Tongue (tissue), 1 donor: ENCODE measurements at regions not wholly inside any gene's neighbourhood (a gene's known extent, or its start where the extent isn't known, plus 50 kb on each side); places are given as distances from the start of the nearest gene placed in this dataset.
"Not testable (repeated sequence)": the region's sequence is repeated elsewhere in the genome, so short reads cannot be mapped to it uniquely, and the experiment has no call there.

Source experiments
- DNase-seq: peaks from one replicate; pipeline ENCODE4 v3.0.0-alpha.2; 2015

DNA sequence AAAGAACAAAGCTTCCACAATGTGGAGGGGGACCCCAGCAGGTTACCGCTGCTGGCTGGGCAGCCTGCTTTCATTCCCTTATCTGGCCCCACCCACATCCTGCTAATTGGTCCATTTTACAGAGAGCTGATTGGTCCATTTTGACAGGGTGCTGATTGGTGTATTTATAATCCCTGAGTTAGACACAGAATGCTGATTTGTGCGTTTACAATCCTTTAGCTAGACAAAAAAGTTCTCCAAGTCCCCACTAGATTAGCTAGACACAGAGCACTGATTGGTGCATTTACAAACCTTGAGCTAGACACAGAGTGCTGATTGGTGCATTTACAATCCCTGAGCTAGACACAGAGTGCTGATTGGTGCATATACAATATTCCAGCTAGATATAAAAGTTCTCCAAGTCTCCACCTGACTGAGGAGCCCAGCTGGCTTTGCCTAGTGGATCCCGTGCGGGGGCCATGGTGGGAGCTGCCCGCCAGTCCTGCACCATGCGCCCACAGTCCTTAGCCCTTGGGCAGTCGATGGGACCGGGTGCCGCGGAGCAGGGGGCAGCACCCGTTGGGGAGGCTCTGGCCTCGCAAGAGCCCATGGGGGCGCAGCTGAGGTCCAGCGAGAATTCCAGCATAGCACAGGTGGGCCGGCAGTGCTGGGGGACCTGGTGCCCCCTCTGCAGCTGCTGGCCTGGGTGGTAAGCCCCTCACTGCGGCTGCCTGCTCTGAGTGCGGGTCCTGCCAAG, 88.8 kb upstream of the MYLIP start:
- not testable (repeated sequence) for DNase-seq

DNA sequence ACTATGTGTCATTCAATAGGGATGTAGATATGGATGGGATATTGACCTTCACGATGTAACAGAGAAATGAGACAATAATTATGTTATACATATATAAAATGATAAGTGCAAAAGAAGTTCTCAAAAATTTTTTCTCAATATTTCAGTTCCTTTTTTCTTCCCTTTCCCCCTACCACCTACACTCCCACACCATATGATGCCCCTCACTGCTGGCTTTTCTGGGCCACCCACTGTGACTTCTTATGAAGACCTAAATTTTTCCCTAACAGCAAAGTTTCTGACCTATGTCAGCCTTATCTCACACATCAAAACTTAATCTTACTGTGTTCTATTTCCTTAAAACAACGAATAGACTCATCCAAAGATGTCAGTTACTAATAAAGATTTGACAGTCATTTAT, 89.9 kb upstream of the MYLIP start:
- DNase-seq, result no peak

DNA sequence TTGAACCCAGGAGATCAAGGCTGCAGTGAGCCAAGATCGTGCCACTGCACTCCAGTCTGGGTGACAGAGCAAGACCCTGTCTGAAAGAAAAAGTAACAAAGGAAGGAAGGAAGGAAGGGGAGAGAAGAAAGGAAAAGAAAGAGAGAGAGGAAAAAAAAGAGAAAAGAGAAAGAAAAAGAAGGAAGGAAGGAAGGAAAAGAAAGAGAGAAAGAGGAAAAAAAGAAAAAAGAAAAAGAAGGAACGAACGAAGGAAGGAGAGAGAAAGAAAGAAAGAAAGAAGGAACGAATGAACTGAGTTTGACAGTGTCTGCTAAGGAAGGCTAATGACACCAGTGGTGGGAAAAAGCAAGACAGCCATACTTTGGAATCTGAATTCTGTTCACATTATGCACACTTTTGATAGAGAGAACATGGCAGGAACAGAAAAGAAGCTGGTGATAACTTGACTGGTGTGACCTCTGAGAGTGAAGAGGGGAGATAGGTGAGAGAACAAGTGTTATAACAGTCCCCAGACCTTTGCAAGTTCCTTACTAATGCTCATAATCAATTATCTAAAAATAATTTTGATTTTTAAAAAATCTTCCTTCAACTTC, 93.3 kb upstream of the MYLIP start:
- DNase-seq, result no peak

DNA sequence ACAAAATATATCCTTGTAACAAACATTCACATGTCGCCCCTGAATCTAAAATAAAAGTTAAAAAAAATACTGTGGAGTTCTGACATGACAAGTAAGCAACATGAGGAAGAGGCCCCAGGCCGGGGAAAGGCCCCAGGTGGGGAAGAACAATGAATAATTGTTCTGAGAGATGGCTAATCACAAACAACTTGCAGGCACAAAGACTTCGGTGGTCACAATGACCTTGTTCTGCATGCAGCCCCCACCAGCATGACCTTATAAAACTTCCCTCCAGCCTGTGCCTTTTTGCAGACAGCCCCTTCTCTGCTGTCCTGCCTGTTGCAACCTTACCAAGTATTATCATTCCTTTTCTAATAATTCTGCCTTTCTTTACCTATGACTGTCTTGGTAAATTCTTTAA, 95.7 kb upstream of the MYLIP start:
- no peak for DNase-seq

DNA sequence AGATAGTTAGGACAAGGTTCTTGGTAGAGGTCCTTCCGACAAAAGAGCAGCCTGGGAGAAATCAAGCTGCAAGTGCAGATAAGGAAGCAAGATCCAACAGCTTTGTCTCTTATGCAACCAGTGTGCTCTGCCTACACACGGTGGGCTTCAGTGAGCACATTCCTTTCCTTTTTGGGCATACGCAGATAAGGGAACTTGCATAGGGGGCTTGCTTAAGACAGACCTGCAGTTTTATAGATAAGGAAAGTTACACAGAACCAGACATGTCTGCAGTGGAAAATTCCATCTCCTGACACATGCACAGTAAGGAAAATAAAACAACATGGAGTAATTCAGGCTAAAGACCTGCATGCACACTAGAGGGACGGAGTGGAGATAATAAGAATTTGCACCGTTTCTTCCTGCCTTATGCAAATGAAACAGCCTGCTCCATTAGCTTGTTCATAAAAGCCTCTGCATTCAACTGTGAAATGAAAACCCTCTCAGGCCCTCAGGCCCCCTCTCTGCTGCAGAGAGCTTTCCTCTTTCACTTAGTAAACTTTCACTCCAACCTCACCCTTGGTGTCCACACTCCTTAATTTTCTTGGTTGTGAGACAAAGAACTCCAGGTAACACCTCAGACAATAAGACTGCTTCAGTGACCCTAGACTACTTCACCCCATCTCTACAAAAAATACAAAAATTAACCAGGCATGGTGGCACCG, 97.5 kb upstream of the MYLIP start:
- DNase-seq, result no peak

DNA sequence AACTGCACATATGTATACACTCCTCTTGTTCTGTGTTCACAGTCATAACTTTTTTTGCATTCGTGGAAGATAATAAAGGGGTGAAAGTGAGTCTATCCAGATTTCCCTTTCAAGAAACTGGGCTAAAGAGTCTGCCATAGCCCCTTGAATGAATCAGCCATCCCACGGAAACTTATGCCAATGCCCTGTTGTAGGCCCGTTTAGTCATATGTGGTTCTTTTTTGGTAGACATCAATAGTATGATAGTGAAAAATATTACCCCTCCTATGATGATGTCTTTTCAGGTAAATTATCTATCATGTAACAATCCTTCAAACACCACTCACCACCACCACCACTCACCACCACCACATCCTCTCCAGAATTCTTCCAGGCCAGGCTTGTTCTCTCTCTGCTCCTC, 99.9 kb upstream of the MYLIP start:
- DNase-seq, result no peak

DNA sequence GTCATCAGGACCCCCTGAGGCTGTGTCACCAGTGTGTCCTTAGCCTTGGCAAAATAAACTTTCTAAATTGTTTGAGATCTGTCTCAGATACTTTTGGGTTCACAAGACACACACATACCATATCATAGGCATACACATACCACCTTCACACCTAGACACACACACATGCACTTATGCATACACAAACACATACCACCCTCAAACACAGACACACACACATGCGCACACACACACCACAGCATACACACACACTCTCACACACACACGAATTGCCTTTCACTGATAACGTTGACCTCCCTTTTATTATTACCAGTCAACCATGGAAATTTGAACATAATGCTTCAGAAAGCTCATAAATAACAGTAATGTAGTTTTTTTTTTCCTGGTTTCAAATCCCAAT, 108.6 kb upstream of the MYLIP start:
- DNase-seq, result no peak

DNA sequence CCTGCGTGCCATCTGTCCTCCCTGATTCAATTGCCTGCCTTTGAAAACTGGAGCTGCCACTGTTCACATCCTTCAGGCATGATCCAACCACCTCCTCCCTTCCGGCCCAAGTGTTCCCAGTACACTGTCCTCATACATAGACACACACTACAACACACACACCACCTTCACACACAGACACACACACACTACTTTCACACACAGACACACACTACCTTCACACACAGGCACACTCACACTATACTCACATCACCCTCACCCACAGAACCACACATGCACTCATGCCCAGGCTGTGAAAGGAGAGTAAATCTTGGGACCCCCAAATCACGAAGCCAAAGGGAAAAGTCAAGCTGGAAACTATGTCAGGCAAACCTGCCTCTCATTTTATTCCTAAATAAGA, 109.4 kb upstream of the MYLIP start:
- DNase-seq, result no peak

DNA sequence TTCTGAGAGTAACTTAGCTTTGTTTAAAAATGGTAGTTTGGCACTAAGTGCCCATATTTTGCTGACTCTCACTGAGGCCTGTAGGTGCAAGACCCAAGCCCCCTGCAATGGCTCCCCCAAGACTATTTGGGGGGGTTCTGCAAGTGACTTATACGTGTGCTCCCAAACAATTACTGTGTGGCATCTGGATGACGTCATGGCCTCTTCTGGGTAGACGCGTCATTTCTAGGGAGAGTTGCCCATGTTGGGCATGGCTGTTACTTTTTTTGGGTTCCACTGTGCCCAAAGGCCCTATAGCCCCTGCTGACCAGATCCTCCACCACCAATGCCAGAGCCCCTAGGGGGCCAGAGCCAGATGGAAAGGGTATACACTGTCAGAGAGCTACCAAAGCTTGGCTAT, 110.3 kb upstream of the MYLIP start:
- DNase-seq, result no peak

DNA sequence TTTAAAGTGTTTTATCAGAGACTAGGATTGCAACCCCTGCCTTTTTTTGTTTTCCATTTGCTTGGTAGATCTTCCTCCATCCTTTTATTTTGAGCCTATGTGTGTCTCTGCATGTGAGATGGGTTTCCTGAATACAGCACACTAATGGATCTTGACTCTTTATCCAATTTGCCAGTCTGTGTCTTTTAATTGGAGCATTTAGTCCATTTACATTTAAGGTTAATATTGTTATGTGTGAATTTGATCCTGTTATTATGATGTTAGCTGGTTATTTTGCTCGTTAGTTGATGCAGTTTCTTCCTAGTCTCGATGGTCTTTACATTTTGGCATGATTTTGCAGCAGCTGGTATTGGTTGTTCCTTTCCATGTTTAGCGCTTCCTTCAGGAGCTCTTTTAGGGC, 114.6 kb upstream of the MYLIP start:
- not testable (repeated sequence) for DNase-seq

DNA sequence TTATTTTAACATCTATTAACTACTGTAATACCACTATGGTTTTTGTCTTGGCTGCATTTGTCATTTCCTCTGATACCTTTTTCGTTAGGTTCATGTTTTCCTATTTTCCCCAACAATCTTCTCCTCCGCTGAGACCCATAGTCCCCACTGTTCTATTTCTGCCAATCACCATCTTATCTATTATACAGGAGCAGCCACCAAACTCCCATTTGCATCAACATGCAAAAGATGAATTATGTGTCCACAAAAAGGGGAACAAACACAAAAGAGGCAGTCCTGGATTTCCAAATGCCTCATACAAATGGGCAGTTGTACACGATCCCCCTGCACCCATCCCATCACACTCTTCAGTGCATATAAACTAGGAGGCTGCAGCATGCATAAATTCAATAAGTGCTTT, 121.7 kb upstream of the MYLIP start:
- DNase-seq, result no peak

DNA sequence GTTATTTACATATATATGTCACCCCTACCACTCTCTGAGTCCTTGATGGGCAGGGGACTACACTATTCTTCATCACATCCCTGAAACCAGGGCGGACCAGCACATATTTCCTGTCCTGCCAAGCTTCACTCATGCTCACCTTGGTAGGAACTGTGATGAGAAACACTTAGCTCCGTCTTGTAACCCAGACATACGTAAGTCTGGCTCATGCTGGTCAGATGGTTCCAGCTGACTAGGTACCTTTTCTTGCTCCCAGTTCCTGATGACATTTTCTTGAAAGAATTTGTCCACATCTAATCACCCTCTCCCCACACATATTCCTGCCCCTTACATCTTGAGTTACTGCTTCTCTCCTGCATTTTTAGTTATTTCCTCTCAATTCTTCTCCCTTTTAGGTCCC, 122.2 kb upstream of the MYLIP start:
- DNase-seq, result no peak

DNA sequence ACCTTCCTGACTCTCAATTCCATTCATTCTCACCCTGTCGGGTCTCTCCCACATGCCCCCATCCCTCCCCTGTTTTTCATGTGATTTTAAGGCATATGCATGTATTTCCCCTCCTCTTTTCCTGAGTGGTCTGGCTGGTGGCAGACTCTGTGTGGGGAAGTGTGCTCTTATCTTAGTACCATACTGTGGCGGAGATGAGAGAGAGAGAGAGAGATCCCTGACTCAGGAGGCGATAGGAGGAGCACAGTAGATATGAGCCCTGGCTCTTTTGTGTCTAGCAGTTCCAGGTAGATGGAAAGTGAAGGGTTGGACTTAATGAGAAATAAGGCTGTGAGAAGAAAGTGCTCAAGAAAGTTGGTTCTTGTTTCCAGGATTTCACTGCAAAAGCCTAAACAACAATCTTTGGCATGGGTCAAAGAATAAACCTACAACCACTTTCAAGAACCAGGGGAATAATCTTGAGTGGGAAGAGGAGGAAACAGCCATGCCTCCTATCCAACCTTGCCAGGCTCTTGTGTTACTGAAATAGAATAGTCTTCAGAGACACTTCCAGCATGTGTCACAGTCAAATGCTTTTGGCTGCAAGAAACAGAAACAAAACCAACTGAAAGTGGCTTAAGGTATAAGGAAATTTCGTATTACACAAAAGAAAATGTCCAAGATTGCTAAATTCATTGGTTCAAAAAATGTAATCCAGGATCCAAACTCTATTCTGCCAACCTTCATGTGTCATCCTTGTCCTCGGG, 123.8 kb upstream of the MYLIP start:
- DNase-seq, result no peak

DNA sequence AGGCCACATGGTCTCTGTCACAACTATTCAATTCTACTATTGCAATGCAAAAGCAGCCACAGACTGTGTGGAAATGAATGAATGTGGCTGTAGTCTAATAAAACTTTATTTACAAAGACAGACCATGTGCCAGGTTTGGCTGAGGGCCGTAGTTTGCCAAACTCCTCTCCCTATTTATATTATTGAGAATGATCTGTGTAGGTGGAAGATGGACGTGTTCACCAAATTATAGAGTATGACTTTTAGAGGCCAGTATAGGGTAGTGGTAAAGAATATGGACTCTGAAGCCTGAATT, 125.7 kb upstream of the MYLIP start:
- DNase-seq, result no peak

DNA sequence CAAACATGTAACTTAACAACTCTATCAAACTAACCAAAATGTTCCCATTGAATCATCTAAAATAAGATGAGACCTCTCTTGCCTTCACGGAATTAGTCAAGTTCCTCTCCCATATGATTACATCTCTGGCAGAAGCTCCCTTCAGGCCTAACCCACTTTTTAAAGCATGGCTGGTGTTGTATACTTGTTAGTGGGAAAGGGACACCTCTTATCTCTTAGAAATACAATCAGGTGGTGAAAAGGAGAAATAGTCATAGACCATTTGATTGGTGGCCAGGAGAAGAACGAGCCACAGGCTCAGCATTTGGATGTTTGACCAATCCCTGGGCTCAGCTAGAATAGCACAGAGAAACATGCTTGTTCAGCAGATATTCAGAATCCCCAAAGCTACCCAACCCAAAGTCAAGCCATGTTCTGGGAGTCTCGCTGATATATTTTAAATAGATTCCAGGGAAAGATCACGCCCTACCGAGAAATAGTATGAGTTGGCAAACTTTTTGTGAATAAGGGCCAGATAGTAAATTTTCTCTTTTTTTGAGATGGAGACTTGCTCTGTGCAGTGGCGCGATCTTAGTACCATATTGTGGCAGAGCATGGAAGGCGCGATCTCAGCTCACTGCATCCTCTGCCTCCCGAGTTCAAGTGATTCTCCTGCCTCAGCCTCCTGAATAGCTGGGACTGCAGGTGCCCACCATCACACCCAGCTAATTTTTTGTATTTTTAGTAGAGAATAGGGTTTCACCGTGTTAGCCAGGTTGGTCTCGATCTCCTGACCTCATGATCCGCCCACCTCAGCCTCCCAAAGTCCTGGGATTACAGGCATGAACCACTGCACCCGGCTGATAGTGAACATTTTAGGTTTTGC, 126.3 kb upstream of the MYLIP start:
- DNase-seq, result no peak

DNA sequence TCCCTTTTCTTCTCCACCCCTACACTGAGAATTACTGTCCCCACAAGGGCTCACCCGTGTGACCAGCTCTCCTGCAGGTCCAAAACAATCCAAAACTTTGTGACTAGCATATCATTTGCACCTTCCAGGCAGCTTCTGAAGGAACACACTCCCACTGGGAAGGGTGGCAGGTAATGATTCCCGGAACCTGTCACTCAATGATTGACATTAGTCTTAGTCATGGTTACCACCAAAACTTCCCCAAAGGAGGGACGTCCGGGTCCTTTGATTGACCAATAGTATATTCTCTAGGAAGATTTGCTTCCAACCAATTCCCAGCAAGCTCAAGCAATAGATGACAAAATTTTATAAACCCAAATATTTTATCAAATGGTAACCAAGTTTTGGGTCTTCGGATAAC, 127.7 kb upstream of the MYLIP start:
- DNase-seq, result no peak

DNA sequence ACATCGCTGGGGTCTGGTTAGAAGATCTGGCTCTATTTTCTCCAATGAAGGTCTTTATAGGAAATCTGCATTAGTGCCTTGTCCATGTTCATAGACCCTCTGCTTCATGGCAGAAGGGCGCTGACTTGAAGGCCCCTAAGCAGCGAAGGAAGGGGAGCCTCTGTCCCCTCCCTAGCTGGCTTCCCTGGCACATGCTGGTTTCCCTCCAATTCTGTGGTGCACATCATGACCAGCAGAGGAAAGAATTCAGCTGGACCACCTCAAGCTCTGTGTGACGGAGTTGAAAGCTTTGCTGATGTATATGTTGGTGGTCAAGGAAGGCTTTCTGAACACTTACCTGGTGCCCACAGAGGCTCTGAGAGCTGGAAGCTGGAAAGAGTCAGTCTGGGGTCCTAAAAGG, 129.7 kb upstream of the MYLIP start:
- no peak for DNase-seq

DNA sequence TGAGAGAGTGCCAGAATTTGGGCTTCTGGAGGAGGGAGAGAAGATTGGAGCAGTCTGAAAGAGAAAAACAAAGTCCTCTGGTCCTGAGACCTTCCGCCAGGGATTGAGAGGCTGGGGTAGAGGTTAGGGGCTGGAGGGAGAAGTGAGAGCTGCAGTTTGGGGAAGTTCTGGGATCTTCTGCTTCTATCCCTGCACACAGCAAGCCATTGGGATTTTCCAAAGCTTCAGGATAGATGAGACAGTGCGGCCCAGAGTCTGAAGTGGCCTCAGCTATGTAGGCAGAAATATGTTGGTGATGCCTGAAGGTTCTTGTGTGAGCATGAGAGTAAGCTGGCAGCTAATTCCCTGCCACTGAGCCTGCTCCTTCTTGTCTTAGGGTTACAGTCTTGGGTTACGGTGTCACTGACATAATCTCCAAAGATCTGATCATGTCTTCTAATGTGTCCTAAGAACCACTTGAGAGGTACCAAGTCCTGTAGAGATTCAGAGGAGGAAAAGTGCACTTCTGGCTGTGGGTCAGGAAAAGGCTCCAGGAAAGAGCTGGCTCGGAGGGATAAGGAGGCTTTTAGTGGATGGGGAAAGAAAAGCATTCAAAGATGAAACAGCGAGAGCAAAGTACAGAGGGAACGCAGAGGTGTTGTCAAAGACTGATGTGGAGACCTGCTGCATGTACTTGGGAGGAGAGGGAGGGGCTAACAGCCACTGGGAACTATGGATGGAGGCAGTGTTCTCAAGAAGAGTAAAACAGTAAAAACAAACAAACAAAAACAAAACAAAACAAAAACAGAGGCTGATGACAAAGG, 131.1 kb upstream of the MYLIP start:
- no peak for DNase-seq

DNA sequence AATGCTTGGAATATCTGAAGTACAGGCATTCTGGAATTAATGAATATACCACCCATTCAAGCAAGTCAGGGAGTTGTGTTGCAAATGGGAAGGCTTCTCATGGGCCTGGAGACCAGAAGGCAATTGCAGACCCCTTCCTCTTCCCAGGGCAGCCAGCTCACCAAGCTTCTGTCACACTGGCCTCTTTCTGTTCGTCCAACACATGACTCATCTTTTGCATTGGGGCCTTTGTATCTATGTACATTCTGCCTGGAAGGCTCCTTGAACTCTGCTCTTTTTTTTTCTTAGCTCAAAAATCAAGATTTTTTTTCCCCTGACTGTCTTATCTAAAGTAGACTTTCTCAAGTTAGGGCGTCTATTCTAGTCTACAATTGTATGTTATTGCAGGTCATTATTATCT, 132.9 kb upstream of the MYLIP start:
- no peak for DNase-seq

DNA sequence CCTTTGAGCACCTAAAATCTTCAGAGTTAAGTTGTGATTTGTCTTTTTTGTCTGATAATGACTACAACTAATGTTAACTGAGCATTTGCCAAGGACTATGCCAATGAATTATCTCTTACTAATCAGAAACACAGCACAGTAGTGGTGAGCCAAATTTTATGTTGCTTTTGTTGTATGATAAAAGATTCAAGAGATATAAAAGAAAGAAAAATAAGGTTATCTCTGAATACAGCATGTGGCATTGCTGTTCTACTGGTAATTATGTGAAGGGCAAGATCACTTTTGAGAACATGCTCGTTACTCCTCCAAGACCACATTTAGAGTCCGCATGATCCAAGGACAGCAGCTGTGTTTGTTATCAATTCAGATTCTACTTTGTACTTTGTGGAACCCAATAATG, 133.4 kb upstream of the MYLIP start:
- DNase-seq, result no peak

DNA sequence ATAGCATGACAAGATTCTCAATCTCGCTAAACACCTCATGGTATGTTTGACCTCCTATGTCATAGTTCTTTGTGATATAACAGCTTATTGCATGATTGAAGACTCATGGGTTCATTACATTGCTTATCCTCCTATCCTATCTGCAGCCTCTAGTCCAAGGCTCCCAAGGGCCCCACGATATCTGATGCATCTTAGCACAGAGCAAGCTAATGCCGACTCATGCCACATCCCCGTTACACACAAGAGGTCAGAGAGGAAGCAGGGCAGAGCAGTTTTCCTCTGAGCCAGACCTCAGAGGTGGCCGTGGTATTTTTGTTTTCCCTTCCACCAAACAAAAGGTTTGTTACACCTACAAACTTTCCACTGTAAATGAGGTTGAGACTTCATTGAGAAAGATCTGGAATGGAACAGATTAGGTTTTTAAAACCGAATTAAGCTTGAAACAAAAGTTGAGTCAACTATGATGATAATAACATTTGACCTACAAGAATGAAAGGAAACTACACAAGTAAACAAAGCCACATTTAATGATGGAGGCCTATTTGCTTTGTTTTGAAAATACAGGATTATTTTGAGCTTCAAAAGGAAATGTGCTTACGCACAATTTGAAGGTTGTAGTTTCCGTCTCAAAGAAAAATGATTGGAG, 133.9 kb upstream of the MYLIP start:
- DNase-seq, result no peak
